NCI-H524 (cell line): ENCODE measurements at regions not wholly inside any gene's neighbourhood (a gene's known extent, or its start where the extent isn't known, plus 50 kb on each side); places are given as distances from the start of the nearest gene placed in this dataset.
A peak's percentile ranks its signal among the peaks of the same experiment; 100 is the strongest.

Experiments used
- DNase-seq, 2 experiments: peaks; one replicate each; lab custom pipeline; 2025; lab: John Stamatoyannopoulos, UW

- no peak for DNase-seq
Measured at GRCh38 chr9:93829271-93830011, 125.7 kb downstream of the BARX1 start.

GRCh38 chr9:93828331-93829097, 126.6 kb downstream of the BARX1 start:
- DNase-seq, result no peak

- peak; percentile 26 to 68 for DNase-seq
Measured at GRCh38 chr9:93827545-93828330, 127.4 kb downstream of the BARX1 start.

- no peak for DNase-seq
Measured at GRCh38 chr9:93826905-93827544, 128.1 kb downstream of the BARX1 start.

GRCh38 chr9:93826209-93826608, 128.9 kb downstream of the BARX1 start:
- DNase-seq, result no peak

- DNase-seq, result no peak
Measured at GRCh38 chr9:93825348-93826115, 129.6 kb downstream of the BARX1 start.

GRCh38 chr9:93824386-93825294, 130.5 kb downstream of the BARX1 start:
- DNase-seq, result no peak

GRCh38 chr9:93823245-93824072, 131.7 kb downstream of the BARX1 start:
- DNase-seq, result no peak

GRCh38 chr9:93822229-93822628, 132.9 kb downstream of the BARX1 start:
- DNase-seq, result no peak

- DNase-seq, result no peak
Measured at GRCh38 chr9:93821307-93821703, 133.8 kb downstream of the BARX1 start.

- peak; percentile 54 to 76 for DNase-seq
Measured at GRCh38 chr9:93820667-93821306, 134.4 kb downstream of the BARX1 start.

- no peak for DNase-seq
Measured at GRCh38 chr9:93819905-93820304, 135.2 kb downstream of the BARX1 start.

GRCh38 chr9:93818827-93819472, 136.2 kb downstream of the BARX1 start:
- no peak for DNase-seq

GRCh38 chr9:93818237-93818636, 136.9 kb downstream of the BARX1 start:
- DNase-seq, result no peak

- peak; percentile 35 to 72 for DNase-seq
Measured at GRCh38 chr9:93815677-93816076, 139.5 kb downstream of the BARX1 start.

GRCh38 chr9:93815135-93815534, 140.0 kb downstream of the BARX1 start:
- DNase-seq, result no peak

GRCh38 chr9:93814077-93814956, 140.8 kb downstream of the BARX1 start:
- peak; percentile 95 to 98 for DNase-seq
